Stomach (tissue), 4 donors: ENCODE measurements at regions not wholly inside any gene's neighbourhood (a gene's known extent, or its start where the extent isn't known, plus 50 kb on each side); places are given as distances from the start of the nearest gene placed in this dataset.

ENCODE experiments used
- POLR2AphosphoS5 ChIP-seq, 3 donors: sonication (generic); formaldehyde crosslinking; IDR thresholded peaks; one replicate each; pipeline ENCODE4 v1.6.1; 2016; ENCODE audit warnings: antibody characterized with exemption in 3 of 3
- TF ChIP-seq, protein P1 (sequence below), 7 experiments: fragments of 450-650 bp in 4 of 7; fragments of 200-600 bp in 3 of 7; sonication (generic) in 3 of 7; IDR thresholded peaks; one replicate each; pipeline ENCODE4 v1.5.1; 2016 to 2019; ENCODE audit warnings: antibody characterized with exemption in 7 of 7, control low read depth in 2 of 7, mild to moderate bottlenecking in 1 of 7

DNA sequence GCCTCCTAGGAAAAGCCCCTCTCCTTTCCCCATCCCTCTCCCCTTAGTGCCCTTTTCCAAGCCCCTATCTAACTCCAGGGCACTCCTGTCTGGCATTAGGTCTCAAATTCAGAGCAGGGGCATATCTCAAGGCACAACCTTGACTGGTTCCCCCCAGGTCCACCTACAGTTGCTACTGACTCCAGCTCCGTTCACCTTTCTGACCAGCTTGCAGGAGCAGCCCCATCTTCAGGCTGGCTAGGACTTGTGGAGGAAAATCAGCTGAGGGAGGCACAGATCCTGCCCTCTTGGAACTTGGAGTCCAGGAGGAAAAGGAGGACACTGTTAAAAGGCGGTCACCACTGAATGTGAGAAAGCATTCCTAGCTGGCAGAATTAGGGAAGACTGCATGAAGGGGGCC, 152.4 kb downstream of the ZFP36L2 start:
- TF ChIP-seq POLR2AphosphoS5 (IDR thresholded peaks at IDR 0.05): no peak
- TF ChIP-seq, protein P1, sequence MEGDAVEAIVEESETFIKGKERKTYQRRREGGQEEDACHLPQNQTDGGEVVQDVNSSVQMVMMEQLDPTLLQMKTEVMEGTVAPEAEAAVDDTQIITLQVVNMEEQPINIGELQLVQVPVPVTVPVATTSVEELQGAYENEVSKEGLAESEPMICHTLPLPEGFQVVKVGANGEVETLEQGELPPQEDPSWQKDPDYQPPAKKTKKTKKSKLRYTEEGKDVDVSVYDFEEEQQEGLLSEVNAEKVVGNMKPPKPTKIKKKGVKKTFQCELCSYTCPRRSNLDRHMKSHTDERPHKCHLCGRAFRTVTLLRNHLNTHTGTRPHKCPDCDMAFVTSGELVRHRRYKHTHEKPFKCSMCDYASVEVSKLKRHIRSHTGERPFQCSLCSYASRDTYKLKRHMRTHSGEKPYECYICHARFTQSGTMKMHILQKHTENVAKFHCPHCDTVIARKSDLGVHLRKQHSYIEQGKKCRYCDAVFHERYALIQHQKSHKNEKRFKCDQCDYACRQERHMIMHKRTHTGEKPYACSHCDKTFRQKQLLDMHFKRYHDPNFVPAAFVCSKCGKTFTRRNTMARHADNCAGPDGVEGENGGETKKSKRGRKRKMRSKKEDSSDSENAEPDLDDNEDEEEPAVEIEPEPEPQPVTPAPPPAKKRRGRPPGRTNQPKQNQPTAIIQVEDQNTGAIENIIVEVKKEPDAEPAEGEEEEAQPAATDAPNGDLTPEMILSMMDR (IDR thresholded peaks at IDR 0.05): no peak
